Aorta (tissue), 5 donors: ENCODE measurements at regions not wholly inside any gene's neighbourhood (a gene's known extent, or its start where the extent isn't known, plus 50 kb on each side); places are given as distances from the start of the nearest gene placed in this dataset.
A peak's percentile ranks its signal among the peaks of the same experiment; 100 is the strongest.
"Not testable (repeated sequence)": the region's sequence is repeated elsewhere in the genome, so short reads cannot be mapped to it uniquely, and the experiment has no call there.

Experiments used
- ATAC-seq: fragments of 200-7000 bp; cut with Tn5 transposase; one replicate; pipeline ENCODE4 v1.9.1; 2022; ENCODE audit warnings: moderate library complexity; ENCODE audit not compliant: low FRiP score
- DNase-seq, 2 donors: peaks; one replicate each; pipeline ENCODE4 v3.0.0-alpha.2; 2020
- H3K27ac ChIP-seq, 2 donors: one replicate each; pipeline ENCODE4 v1.5.1; 2013; ENCODE audit warnings: low read length in 2 of 2, mild to moderate bottlenecking in 2 of 2, moderate library complexity in 2 of 2, control low read depth in 1 of 2, inconsistent platforms in 1 of 2, low read depth in 1 of 2
- H3K27me3 ChIP-seq, 2 donors: one replicate each; pipeline ENCODE4 v1.6.1; 2013; ENCODE audit warnings: control low read depth in 1 of 2, low read length in 1 of 2, mild to moderate bottlenecking in 1 of 2, moderate library complexity in 1 of 2; ENCODE audit not compliant: insufficient read depth in 2 of 2, control insufficient read depth in 1 of 2
- H3K36me3 ChIP-seq, 2 donors: one replicate each; pipeline ENCODE4 v1.6.1; 2013; ENCODE audit warnings: control low read depth in 1 of 2, low read length in 1 of 2, mild to moderate bottlenecking in 1 of 2; ENCODE audit not compliant: insufficient read depth in 2 of 2, control insufficient read depth in 1 of 2
- H3K4me1 ChIP-seq, 2 donors: one replicate each; pipeline ENCODE4 v1.6.1; 2013; ENCODE audit warnings: low read length in 2 of 2, control low read depth in 1 of 2, mild to moderate bottlenecking in 1 of 2, moderate library complexity in 1 of 2; ENCODE audit not compliant: insufficient read depth in 2 of 2, control insufficient read depth in 1 of 2
- H3K4me3 ChIP-seq, 2 donors: one replicate each; pipeline ENCODE4 v1.5.1; 2013; ENCODE audit warnings: low read length in 2 of 2, control low read depth in 1 of 2, mild to moderate bottlenecking in 1 of 2
- H3K9me3 ChIP-seq: one replicate; pipeline ENCODE4 v1.6.1; 2013; ENCODE audit warnings: mild to moderate bottlenecking, low read length; ENCODE audit not compliant: control insufficient read depth
- WGBS, 2 donors: extraction: QIAGEN DNeasy Blood & Tissue Kit; methylation state at CpG; one replicate each; pipeline ENCODE4 v1.1.7; 2013; 5-methylcytosine and 5-hydroxymethylcytosine counted together
- intact Hi-C, 2 donors: fragments of 100-400 bp; cut with DNase I; formaldehyde crosslinking; loops; one replicate each; pipeline versions ENCODE4 v1.14.2 to v1.15.0; 2022
- donor health status: healthy with polysubstance abuse.
- donor health status: Bipolar disorder and iron deficiency.
- donor health status: DM: no; HTN: no; CAD: no.
- donor health status: DM: no; HTN: no; CAD: no.
- donor health status: DM: yes; HTN: yes; CAD: no.

DNA sequence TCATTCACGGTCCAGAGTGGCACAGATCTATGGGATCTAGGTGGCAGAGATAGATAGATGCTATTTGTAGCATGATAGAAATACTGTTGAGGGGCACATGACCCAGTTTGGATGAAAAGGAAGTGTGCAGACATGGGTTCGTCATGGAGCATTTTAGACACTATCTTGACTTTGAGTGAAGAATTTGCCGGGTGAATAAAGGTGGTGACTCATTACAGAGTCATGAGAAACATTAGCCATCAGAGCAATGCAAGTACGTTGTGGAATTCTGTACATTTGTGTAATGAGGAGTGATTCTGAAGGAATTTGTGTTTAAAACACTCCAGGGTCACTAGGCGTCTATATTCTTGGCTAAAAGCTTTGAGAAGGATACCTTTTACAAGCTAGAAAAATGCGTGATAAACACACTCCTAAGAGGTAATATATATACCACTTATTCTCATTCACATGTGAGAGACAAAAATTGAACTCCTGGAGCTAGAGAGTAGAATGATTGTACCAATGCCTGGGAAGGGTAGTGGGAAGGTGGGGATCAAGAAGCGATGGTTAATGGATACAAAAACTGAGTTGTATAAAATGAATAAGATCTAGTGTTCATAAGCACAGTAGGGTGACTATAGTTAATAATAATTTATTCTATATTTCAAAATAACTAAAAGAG, 593.7 kb upstream of the LUZP2 start:
- Histone ChIP-seq H3K36me3 (no peaks in the 10 kb centered on the region), H3K27me3 (no peaks in the 10 kb centered on the region), H3K4me1 (no peaks in the 10 kb centered on the region), H3K27ac (no peak overlapping the region), H3K9me3 (no peaks in the 10 kb centered on the region), H3K4me3 (no peak overlapping the region)
- DNase-seq (no peak), ATAC-seq (no peak)
- intact Hi-C loops, result no loop called here
- WGBS, 2 donors, result 34 to 41% methylated on average over 7 of the region's 7 CpGs

DNA sequence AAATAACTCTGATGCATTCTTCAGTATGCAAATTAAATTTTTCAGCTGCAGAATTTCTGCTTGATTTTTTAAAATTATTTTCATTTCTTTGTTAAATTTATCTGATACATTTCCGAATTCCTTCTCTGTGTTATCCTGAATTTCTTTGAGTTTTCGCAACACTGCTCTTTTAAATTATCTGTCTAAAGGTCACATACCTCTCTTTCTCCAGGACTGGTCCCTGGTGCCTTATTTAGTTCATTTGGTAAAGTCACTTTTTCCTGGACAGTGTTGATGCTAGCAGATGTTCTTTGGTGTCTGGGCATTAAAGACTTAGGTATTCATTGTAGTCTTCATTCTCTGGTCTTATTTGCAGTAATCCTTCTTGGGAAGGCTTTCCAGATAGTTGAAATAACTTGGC, 577.4 kb upstream of the LUZP2 start:
- DNase-seq (no peak), ATAC-seq (no peak)
- H3K36me3 ChIP-seq, result no peaks in the 10 kb centered on the region
- 48 to 75% methylated on average over 2 of the region's 2 CpGs for WGBS, 2 donors
- H3K4me1 ChIP-seq, result no peaks in the 10 kb centered on the region
- H3K4me3 ChIP-seq, result no peak overlapping the region
- no peaks in the 10 kb centered on the region for H3K27me3 ChIP-seq
- no peak overlapping the region for H3K27ac ChIP-seq
- no peaks in the 10 kb centered on the region for H3K9me3 ChIP-seq
- intact Hi-C loops, result no loop called here

DNA sequence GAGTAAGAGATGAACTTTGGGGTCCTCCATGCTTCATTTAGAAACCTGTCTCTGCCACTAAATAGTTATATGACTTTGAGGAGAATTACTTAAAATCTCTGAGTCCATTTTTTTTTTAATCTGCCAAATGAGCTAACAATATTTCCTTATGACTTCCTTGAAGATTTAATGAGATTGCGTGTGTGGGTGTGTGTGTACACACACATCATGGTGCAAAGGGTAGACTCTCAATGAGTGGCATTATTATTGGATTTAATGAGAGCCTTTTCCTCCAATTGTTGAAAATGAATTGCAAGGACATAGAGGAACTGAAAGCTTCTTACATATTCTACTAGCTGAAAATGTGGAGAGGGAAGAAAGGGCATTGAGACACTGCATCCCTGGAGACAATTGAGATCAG, 573.5 kb upstream of the LUZP2 start:
- Histone ChIP-seq H3K27me3 (no peaks in the 10 kb centered on the region), H3K4me3 (no peak overlapping the region), H3K27ac (no peak overlapping the region), H3K4me1 (no peaks in the 10 kb centered on the region), H3K36me3 (no peaks in the 10 kb centered on the region), H3K9me3 (no peaks in the 10 kb centered on the region)
- no peak for ATAC-seq
- WGBS, 2 donors, result 89 to 95% methylated on average over 1 of the region's 1 CpG
- intact Hi-C loops, result no loop called here
- DNase-seq, result no peak

DNA sequence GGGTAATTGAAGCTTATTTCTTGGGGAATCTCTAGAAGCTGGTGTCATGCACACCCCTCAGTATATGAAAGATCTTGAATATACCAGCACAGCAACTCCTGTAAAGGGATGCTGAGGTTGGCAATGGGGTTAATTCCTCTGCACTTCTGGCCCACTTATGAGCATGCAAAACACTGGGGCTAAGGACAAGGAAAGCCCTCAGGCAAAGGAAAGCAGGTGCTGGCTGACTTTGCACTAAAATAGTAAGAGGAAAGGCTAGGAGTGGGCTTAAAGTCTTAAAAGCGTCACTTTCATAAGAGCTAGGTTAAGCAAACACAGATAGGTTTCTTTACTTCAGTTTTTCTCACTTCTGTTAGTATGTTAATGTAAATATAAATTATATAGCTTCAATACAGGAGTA, 572.6 kb upstream of the LUZP2 start:
- H3K4me1 ChIP-seq, result no peaks in the 10 kb centered on the region
- H3K27me3 ChIP-seq, result no peaks in the 10 kb centered on the region
- intact Hi-C loops, result no loop called here
- 90 to 92% methylated on average over 1 of the region's 1 CpG for whole genome bisulfite sequencing, 2 donors
- ATAC-seq, result no peak
- no peak overlapping the region for H3K27ac ChIP-seq
- no peak for DNase-seq
- no peaks in the 10 kb centered on the region for H3K36me3 ChIP-seq
- H3K9me3 ChIP-seq, result no peaks in the 10 kb centered on the region
- no peak overlapping the region for H3K4me3 ChIP-seq

DNA sequence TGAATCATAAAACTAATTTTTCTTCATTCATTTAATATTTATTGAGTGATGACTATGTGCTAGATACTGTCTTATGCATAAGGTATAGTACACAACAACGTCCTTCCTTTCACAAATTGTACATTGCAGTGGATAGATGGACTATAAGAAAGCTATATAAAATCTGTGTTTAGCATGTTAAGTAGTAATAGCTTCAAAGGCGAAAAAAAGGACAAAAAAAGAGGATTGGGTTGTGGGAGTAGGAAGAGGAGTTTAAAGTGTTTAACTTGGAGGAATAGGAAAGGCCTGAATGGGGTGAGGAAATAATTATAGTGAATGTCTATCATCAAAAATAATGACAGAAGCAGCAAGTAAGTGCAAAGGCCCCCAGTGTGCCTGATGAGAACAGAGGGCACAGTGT, 565.4 kb upstream of the LUZP2 start:
- Histone ChIP-seq H3K4me1 (no peaks in the 10 kb centered on the region), H3K36me3 (no peaks in the 10 kb centered on the region), H3K27me3 (no peaks in the 10 kb centered on the region), H3K9me3 (no peaks in the 10 kb centered on the region), H3K27ac (no peak overlapping the region), H3K4me3 (no peak overlapping the region)
- ATAC-seq (no peak), DNase-seq (no peak)
- intact Hi-C loops, result no loop called here
- WGBS, 2 donors, result 79 to 89% methylated on average over 2 of the region's 2 CpGs

DNA sequence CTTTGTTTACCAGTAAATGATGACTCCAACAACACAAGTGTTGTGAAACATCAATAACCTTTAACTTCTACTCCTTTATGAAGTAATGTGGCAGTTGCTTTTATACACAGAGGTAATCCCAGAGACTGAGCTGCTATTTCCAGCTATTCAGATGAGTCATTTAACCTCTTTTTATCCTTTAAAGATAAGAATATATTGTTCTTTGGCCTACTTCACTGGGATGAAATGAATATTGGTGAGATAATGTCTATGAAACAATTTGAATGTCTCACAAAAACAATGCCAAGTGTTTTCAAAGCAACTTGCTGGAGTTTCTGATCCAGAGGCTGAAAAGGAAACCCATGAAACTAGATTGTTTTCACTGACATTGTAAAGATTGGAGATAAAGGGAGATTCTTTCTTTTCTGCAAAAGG, 564.4 kb upstream of the LUZP2 start:
- ATAC-seq, result no peak
- H3K4me1 ChIP-seq, result no peaks in the 10 kb centered on the region
- H3K9me3 ChIP-seq, result no peaks in the 10 kb centered on the region
- no peaks in the 10 kb centered on the region for H3K27me3 ChIP-seq
- H3K4me3 ChIP-seq, result no peak overlapping the region
- H3K27ac ChIP-seq, result no peak overlapping the region
- H3K36me3 ChIP-seq, result no peaks in the 10 kb centered on the region
- no peak for DNase-seq
- intact Hi-C loops, result no loop called here

DNA sequence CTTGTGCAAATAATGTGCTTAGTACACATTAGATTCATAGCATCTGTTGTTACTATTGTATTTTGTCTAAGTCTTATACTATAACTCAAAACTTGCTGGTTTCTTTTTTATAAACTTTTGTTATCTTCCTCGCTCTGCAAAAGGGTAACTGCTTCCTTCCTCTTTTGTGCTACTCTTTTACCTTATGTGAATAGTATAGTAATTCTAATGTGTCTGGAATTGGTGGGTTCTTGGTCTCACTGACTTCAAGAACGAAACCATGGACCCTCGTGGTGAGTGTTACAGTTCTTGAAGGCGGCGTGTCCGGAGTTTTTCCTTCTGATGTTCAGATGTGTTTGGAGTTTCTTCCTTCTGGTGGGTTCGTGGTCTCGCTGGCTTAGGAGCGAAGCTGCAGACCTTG, 563.1 kb upstream of the LUZP2 start:
- no peak for ATAC-seq
- no peak overlapping the region for H3K4me3 ChIP-seq
- no peaks in the 10 kb centered on the region for H3K27me3 ChIP-seq
- H3K27ac ChIP-seq, result no peak overlapping the region
- no peaks in the 10 kb centered on the region for H3K9me3 ChIP-seq
- no peak for DNase-seq
- 79 to 81% methylated on average over 9 of the region's 9 CpGs for WGBS, 2 donors
- intact Hi-C loops, result no loop called here
- no peaks in the 10 kb centered on the region for H3K4me1 ChIP-seq
- H3K36me3 ChIP-seq, result no peaks in the 10 kb centered on the region

DNA sequence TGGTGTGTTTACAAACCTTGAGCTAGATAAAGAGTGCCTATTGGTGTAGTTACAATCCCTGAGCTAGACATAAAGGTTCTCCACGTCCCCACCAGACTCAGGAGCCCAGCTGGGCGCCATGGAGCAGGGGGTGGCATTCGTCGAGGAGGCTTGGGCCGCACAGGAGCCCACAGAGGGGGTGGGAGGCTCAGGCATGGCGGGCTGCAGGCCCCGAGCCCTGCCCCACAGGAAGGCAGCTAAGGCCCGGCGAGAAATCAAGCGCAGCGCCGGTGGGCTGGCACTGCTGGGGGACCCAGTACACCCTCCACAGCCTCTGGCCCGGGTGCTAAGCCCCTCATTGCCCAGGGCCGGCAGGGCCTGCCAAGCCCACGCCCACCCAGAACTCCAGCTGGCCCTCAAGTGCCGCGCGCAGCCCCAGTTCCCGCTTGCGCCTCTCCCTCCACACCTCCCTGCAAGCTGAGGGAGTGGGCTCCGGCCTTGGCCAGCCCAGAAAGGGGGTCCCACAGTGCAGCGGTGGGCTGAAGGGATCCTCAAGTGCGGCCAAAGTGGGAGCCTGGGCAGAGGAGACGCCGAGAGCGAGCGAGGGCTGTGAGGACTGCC, 562.1 kb upstream of the LUZP2 start:
- ATAC-seq, H3K27me3 ChIP-seq, H3K27ac ChIP-seq, H3K4me3 ChIP-seq, H3K36me3 ChIP-seq, intact Hi-C loops, H3K4me1 ChIP-seq, DNase-seq, H3K9me3 ChIP-seq: not testable (repeated sequence)
- 97 to 98% methylated on average over 16 to 27 of the region's 27 CpGs for WGBS, 2 donors

DNA sequence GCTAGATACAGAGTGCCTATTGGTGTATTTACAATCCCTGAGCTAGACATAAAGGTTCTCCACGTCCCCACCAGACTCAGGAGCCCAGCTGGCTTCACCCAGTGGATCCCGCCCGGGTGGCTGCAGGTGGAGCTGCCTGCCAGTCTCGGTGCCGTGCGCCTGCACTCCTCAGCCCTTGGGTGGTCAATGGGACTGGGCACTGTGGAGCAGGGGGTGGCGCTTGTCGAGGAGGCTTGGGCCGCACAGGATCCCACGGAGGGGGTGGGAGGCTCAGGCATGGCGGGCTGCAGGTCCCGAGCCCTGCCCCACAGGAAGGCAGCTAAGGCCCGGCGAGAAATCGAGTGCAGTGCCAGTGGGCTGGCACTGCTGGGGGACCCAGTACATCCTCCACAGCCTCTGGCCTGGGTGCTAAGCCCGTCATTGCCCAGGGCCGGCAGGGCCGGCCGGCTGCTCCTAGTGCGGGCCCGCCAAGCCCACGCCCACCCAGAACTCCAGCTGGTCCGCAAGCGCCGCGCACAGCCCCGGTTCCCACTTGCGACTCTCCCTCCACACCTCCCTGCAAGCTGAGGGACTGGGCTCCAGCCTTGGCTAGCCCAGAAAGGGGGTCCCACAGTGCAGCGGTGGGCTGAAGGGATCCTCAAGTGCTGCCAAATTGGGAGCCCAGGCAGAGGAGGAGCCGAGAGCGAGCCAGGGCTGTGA, 554.6 kb upstream of the LUZP2 start:
- DNase-seq, result peak in 1 of 2 donors; percentile 76
- H3K27me3 ChIP-seq, H3K27ac ChIP-seq, intact Hi-C loops, H3K4me1 ChIP-seq, H3K36me3 ChIP-seq, ATAC-seq, H3K9me3 ChIP-seq, H3K4me3 ChIP-seq: not testable (repeated sequence)
- WGBS, 2 donors, result 93 to 94% methylated on average over 29 to 31 of the region's 31 CpGs
